ENCODE measurements at regions not wholly inside any gene's neighbourhood (a gene's known extent, or its start where the extent isn't known, plus 50 kb on each side); places are given as distances from the start of the nearest gene placed in this dataset.
"Not testable (repeated sequence)": the region's sequence is repeated elsewhere in the genome, so short reads cannot be mapped to it uniquely, and the experiment has no call there.

DNA sequence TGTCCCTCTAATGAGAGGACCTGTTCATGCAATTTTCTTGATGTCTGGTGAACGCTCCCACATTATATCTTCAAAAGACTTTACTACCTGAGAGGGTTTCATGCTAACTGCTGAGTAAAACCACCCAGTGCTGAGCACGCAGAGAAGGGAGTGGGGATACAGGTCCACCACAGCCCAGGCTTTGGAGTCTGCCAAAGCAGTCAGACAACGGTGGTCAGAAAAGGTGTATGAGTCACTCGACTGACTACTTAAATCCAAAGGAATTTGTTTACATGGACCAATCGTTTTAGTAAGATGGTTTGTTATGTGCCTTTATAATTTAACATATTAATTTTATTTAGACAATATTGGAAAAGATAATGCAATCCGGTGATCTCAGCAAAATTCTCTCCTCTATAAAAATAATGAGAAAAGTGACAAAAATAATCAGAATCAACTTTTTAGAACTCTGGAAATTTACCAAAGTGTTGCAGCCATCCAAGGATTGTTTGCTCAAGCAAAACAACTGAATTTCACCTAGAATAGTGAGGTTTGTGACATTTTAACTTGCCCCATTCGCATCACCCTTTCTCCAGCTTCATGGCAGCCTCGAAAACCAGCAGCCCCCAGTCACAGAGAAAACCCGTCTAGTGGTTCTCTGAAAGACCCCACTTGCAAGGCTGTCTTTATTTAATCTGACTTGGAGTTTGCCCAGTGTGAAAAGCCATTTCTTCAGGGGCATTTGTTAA lies 52.1 kb upstream of the PLGLB2 start:
- not testable (repeated sequence) for H3K36me3 ChIP-seq (ENCODE audit: control insufficient read depth, insufficient read depth, low read length); H3K27me3 ChIP-seq (ENCODE audit: control insufficient read depth, insufficient read depth, low read length); H3K27ac ChIP-seq (ENCODE audit: low read depth, low read length); H3K4me3 ChIP-seq (ENCODE audit: low read depth, low read length); H3K9me3 ChIP-seq (ENCODE audit: control insufficient read depth, insufficient read depth, low read length); H3K9ac ChIP-seq (ENCODE audit: low read depth, low read length); H3K4me1 ChIP-seq (ENCODE audit: control insufficient read depth, insufficient read depth, low read length)
